Lower lobe of right lung (tissue), 2 donors: ENCODE measurements at regions not wholly inside any gene's neighbourhood (a gene's known extent, or its start where the extent isn't known, plus 50 kb on each side); places are given as distances from the start of the nearest gene placed in this dataset.
"Not testable (repeated sequence)": the region's sequence is repeated elsewhere in the genome, so short reads cannot be mapped to it uniquely, and the experiment has no call there.

Experiments
- ATAC-seq, 2 donors: fragments of 200-7000 bp; cut with Tn5 transposase; one replicate each; pipeline ENCODE4 v1.9.1; 2020 to 2022; ENCODE audit warnings: mild to moderate bottlenecking in 2 of 2, moderate library complexity in 2 of 2
- DNase-seq: peaks from one replicate; pipeline ENCODE4 v3.0.0-alpha.2; 2020
- H3K27ac ChIP-seq: fragments of 200-600 bp; one replicate; pipeline ENCODE4 v1.8.0; 2022
- H3K27me3 ChIP-seq: fragments of 200-600 bp; one replicate; pipeline ENCODE4 v1.8.0; 2022; ENCODE audit warnings: low read depth
- H3K36me3 ChIP-seq: fragments of 200-600 bp; one replicate; pipeline ENCODE4 v1.8.0; 2022; ENCODE audit warnings: mild to moderate bottlenecking
- H3K4me1 ChIP-seq: fragments of 200-600 bp; one replicate; pipeline ENCODE4 v1.8.0; 2022
- H3K4me3 ChIP-seq: fragments of 200-600 bp; one replicate; pipeline ENCODE4 v1.8.0; 2022; ENCODE audit warnings: mild to moderate bottlenecking
- H3K9me3 ChIP-seq: fragments of 200-600 bp; one replicate; pipeline ENCODE4 v1.8.0; 2022
- intact Hi-C: fragments of 100-400 bp; cut with DNase I; formaldehyde crosslinking; loops from one replicate; pipeline ENCODE4 v1.11.0; 2022
- TF ChIP-seq, protein P1 (sequence below): fragments of 200-600 bp; IDR thresholded peaks from one replicate; pipeline ENCODE4 v1.8.0; 2022; ENCODE audit warnings: antibody characterized with exemption, mild to moderate bottlenecking
- donor health status: DM: no; HTN: yes; CAD: no; lungs with severe emphysema.

DNA sequence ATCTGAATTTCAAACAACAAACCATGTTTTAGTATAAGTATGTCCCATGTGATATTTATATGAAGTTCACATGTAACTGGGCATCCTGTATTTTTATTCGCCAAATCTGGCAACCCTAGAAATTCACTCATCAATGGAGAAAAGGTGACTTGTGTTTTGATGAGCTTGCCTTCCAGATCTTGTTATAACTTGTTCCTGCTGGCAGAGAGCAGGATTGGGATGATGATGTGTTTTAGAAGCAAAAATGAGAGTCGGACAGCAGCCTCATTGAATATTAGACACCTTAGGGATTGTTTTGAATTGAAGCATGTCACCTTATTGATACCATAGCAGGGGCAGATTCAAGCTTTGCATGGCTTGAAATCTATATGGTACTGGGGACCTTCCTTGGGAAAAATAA, 85.4 kb upstream of the MED13 start:
- Histone ChIP-seq H3K36me3 (no peaks in the 10 kb centered on the region), H3K4me3 (no peak overlapping the region), H3K27me3 (no peaks in the 10 kb centered on the region), H3K4me1 (no peaks in the 10 kb centered on the region), H3K9me3 (no peaks in the 10 kb centered on the region), H3K27ac (no peak overlapping the region)
- ATAC-seq, result no peak
- TF ChIP-seq, protein P1, sequence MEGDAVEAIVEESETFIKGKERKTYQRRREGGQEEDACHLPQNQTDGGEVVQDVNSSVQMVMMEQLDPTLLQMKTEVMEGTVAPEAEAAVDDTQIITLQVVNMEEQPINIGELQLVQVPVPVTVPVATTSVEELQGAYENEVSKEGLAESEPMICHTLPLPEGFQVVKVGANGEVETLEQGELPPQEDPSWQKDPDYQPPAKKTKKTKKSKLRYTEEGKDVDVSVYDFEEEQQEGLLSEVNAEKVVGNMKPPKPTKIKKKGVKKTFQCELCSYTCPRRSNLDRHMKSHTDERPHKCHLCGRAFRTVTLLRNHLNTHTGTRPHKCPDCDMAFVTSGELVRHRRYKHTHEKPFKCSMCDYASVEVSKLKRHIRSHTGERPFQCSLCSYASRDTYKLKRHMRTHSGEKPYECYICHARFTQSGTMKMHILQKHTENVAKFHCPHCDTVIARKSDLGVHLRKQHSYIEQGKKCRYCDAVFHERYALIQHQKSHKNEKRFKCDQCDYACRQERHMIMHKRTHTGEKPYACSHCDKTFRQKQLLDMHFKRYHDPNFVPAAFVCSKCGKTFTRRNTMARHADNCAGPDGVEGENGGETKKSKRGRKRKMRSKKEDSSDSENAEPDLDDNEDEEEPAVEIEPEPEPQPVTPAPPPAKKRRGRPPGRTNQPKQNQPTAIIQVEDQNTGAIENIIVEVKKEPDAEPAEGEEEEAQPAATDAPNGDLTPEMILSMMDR, result no peak
- intact Hi-C loops, result no loop called here
- DNase-seq, result no peak

DNA sequence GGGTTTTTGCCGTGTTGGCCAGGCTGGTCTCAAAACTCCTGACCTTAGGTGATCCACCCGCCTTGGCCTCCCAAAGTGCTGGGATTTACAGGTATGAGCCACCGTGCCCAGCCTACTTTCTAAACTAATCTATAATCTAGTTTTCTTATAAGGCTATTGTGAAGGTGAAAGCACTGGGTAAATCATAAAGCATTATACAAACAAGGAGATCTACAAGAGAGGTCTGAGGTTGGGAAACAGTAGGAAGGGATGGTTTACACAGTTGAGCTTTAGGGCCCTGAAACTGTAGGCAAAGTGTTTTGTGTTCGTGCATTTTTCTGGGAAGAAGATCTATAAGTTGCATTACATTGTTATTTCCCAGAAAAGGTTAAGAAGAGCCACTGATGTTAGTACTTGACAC, 84.9 kb upstream of the MED13 start:
- H3K27me3 ChIP-seq, result no peaks in the 10 kb centered on the region
- no peak for ATAC-seq
- no peak overlapping the region for H3K27ac ChIP-seq
- no peak overlapping the region for H3K4me3 ChIP-seq
- no peaks in the 10 kb centered on the region for H3K9me3 ChIP-seq
- TF ChIP-seq, protein P1, result no peak
- no peaks in the 10 kb centered on the region for H3K36me3 ChIP-seq
- no peaks in the 10 kb centered on the region for H3K4me1 ChIP-seq
- no peak for DNase-seq
- intact Hi-C loops, result no loop called here

DNA sequence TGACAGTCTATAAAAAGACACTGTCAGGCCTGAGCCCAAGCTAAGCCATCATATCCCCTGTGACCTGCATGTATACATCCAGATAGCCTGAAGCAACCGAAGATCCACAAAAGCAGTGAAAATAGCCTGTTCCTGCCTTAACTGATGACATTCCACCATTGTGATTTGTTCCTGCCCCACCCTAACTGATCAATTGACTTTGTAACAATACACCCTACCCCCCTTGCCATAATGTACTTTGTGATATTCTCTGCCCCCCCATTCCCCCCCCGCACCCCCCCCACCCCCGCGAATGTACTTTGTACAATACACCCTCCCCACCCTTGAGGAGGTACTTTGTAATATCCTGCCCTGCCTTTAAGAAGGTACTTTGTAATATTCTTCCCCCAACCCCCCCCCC, 82.2 kb upstream of the MED13 start:
- DNase-seq (no peak), ATAC-seq (no peak)
- Histone ChIP-seq H3K9me3 (no peaks in the 10 kb centered on the region), H3K27me3 (no peaks in the 10 kb centered on the region), H3K4me3 (no peak overlapping the region), H3K27ac (no peak overlapping the region), H3K4me1 (no peaks in the 10 kb centered on the region), H3K36me3 (no peaks in the 10 kb centered on the region)
- intact Hi-C loops, result no loop called here
- TF ChIP-seq, protein P1, result no peak

DNA sequence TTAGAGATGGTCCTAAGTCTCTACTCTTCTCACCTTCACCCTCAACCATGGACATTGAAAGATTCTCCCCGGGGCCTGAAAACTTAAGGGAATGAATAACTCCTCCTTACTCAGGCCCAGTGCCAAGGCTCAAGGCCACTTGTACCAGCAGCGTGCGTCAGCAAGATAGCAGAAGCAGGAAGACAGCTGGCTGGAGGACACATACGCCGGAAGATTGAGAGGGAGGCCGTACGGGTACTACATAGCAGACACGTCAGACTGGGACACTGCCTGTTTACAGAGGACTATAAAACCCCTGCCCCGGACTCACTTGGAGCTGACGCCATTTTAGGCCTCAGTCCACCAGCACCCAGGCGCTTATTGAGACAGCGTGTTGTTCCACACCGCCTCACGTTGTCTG, 75.8 kb upstream of the MED13 start:
- Histone ChIP-seq H3K4me3 (no peak overlapping the region), H3K4me1 (peaks cover 8% of the 10 kb centered on the region), H3K27ac (no peak overlapping the region), H3K9me3 (no peaks in the 10 kb centered on the region), H3K36me3 (no peaks in the 10 kb centered on the region), H3K27me3 (peaks cover 29% of the 10 kb centered on the region)
- intact Hi-C loops, result no loop called here
- DNase-seq (peak; percentile 50), ATAC-seq (peak; percentile 37 to 64)
- TF ChIP-seq, protein P1, result no peak

DNA sequence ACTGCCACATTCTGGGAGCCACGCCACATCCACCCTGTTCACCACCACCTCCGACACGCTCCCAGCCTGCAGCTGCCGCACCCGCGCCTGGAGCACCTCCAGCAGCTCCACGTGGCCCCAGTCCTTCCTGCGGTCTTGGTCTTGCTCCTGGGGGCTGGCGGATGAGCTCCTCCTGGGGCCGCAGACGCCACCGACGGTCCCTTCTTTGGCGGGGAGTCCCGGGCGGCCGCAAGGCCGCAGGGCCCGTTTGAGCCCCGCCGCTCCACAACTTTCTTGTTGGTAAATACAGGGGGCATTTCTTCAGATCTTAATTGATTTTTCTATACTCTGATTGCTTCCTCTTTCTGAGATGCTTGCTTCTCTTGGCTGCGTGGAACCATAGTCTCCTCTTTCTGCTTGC, 75.3 kb upstream of the MED13 start:
- H3K4me3 ChIP-seq, result no peak overlapping the region
- TF ChIP-seq, protein P1, result no peak
- no peaks in the 10 kb centered on the region for H3K9me3 ChIP-seq
- intact Hi-C loops, result no loop called here
- peaks cover 29% of the 10 kb centered on the region for H3K27me3 ChIP-seq
- no peak overlapping the region for H3K27ac ChIP-seq
- H3K4me1 ChIP-seq, result peaks cover 8% of the 10 kb centered on the region
- ATAC-seq (no peak), DNase-seq (no peak)
- no peaks in the 10 kb centered on the region for H3K36me3 ChIP-seq

DNA sequence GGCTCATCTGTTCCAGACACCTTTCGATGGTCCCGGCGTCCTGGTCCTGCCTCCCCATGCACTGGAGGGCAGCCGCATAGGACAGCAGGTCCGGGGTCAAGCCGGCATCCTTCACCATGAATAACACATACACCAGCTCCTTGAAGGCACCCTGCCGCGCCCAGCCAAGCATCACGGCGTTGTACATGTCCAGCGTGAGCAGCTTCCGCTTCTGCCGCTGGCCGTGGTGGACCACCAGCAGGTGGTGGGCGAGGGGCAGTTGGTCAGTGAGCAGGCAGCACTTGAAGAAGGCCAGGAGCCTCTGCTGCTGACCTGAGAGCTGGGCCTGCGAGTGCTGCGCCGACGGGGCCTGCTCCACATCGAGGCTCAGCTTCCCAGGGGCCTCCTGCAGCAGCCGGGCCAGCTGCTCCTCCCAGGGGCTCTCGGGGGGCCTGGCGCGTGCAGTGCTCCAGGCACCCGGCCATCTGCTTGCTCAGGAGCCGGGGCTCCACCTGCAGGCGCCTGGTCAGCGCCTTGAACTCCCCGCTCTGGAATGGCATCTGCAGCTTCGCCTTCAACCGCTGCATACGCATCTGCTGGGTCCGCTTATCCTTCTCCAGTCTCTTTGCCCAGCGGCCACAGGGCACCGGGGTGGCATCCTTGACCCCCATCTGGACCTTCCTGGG, 74.7 kb upstream of the MED13 start:
- ATAC-seq, result not testable (repeated sequence)

More for the DNA sequence above, 74.7 kb upstream of the MED13 start:
- H3K4me1 ChIP-seq, H3K9me3 ChIP-seq, H3K36me3 ChIP-seq, intact Hi-C loops, H3K27ac ChIP-seq, DNase-seq, H3K4me3 ChIP-seq: not testable (repeated sequence)
- peaks cover 29% of the 10 kb centered on the region for H3K27me3 ChIP-seq
